Right lobe of liver (tissue), 6 donors: ENCODE measurements at regions not wholly inside any gene's neighbourhood (a gene's known extent, or its start where the extent isn't known, plus 50 kb on each side); places are given as distances from the start of the nearest gene placed in this dataset.

Experiments used
- ATAC-seq, 4 donors: fragments of 200-7000 bp; cut with Tn5 transposase; one replicate each; pipeline ENCODE4 v1.9.1; 2020; ENCODE audit warnings: mild to moderate bottlenecking in 4 of 4, moderate library complexity in 4 of 4
- DNase-seq, 3 donors: peaks; one replicate each; pipeline ENCODE4 v3.0.0-alpha.2; 2020
- H3K27ac ChIP-seq, 3 donors: fragments of 200-600 bp; one replicate each; pipeline ENCODE4 v1.8.0; 2022
- H3K27me3 ChIP-seq, 2 donors: fragments of 200-600 bp; one replicate each; pipeline ENCODE4 v1.8.0; 2022
- H3K36me3 ChIP-seq, 4 donors: fragments of 200-600 bp; sonication (generic) in 1 of 4; one replicate each; pipeline versions ENCODE4 v1.5.1 to v1.8.0; 2017 to 2022; ENCODE audit warnings: control low read depth in 1 of 4
- H3K4me1 ChIP-seq, 4 donors: fragments of 200-600 bp; sonication (generic) in 1 of 4; one replicate each; pipeline versions ENCODE4 v1.5.1 to v1.8.0; 2017 to 2022; ENCODE audit warnings: control low read depth in 1 of 4
- H3K4me3 ChIP-seq, 3 donors: fragments of 200-600 bp; one replicate each; pipeline ENCODE4 v1.8.0; 2022
- H3K9me3 ChIP-seq, 4 donors: fragments of 200-600 bp; sonication (generic) in 1 of 4; one replicate each; pipeline versions ENCODE4 v1.5.1 to v1.8.0; 2017 to 2022; ENCODE audit warnings: control low read depth in 1 of 4
- POLR2A ChIP-seq: fragments of 450-650 bp; IDR thresholded peaks from one replicate; pipeline ENCODE4 v1.6.1; 2017; ENCODE audit warnings: antibody characterized with exemption, mild to moderate bottlenecking
- WGBS: methylation state at CpG from one replicate; pipeline ENCODE4 v1.1.6; 2018; ENCODE audit warnings: low coverage, low lambda C conversion rate; ENCODE audit not compliant: insufficient coverage; ENCODE audit errors: missing lambda C conversion rate; 5-methylcytosine and 5-hydroxymethylcytosine counted together
- intact Hi-C, 2 donors: fragments of 100-400 bp; cut with DNase I; formaldehyde crosslinking; loops; one replicate each; pipeline versions ENCODE4 v1.11.2 to v1.14.1; 2022
- TF ChIP-seq, protein P1 (sequence below), 4 donors: fragments of 200-600 bp in 3 of 4; fragments of 450-650 bp in 1 of 4; IDR thresholded peaks; one replicate each; pipeline versions ENCODE4 v1.5.1 to v1.8.0; 2016 to 2022; ENCODE audit warnings: antibody characterized with exemption in 4 of 4, mild to moderate bottlenecking in 2 of 4
- donor health status: DM: no; HTN: yes; CAD: no.
- donor health status: DM: no; HTN: no; CAD: no.
- donor health status: DM: no; HTN: no; CAD: no.
- donor health status: DM: no; HTN: yes; CAD: no.
- donor health status: DM: no; HTN: yes; CAD: no.

DNA sequence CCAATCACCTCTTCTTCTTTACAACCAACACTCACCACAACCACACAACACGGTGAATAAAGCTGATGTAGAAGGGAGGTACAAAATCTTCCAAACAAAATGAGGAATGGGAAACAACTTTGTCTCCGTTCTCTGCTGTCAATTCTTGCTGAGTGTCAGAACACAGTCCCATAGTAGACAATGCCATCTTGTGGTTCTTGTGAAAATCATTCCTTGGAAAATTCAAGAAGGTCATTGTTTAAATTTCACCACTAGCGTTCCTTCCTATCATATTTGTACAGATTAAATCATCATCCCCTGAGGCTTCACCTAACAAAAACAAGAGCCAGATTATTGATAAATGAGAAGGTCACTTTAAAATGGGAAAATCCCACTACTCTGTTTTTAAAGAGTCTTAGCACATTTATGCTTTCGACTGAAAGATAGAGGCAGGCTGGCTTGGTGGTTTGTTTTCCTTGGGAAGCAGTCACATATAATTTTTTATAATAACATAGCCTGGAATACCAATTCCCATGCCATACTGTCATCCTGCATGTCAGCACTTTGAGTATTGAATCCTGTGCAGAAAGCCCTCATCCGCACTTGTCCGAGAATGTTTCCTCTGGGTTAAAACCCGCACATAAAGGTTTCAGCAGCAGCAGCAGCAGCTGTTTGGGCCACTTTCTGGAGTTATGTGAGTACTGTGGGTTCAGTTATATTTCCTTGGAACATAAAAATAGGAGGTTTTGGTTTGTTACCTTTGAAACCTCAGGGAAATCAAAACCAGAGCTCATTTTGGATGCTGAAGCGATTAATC, 395.0 kb upstream of the SMARCA2 start:
- H3K27me3 ChIP-seq: no peaks in the 10 kb centered on the region
- no peaks in the 10 kb centered on the region for H3K36me3 ChIP-seq
- intact Hi-C loops: no loop called here
- H3K27ac ChIP-seq: no peak overlapping the region
- DNase-seq: no peak
- H3K9me3 ChIP-seq: no peaks in the 10 kb centered on the region
- no peaks in the 10 kb centered on the region for H3K4me1 ChIP-seq
- no peak overlapping the region for H3K4me3 ChIP-seq
- 51% methylated on average over 8 of the region's 8 CpGs for WGBS
- TF ChIP-seq, protein P1, sequence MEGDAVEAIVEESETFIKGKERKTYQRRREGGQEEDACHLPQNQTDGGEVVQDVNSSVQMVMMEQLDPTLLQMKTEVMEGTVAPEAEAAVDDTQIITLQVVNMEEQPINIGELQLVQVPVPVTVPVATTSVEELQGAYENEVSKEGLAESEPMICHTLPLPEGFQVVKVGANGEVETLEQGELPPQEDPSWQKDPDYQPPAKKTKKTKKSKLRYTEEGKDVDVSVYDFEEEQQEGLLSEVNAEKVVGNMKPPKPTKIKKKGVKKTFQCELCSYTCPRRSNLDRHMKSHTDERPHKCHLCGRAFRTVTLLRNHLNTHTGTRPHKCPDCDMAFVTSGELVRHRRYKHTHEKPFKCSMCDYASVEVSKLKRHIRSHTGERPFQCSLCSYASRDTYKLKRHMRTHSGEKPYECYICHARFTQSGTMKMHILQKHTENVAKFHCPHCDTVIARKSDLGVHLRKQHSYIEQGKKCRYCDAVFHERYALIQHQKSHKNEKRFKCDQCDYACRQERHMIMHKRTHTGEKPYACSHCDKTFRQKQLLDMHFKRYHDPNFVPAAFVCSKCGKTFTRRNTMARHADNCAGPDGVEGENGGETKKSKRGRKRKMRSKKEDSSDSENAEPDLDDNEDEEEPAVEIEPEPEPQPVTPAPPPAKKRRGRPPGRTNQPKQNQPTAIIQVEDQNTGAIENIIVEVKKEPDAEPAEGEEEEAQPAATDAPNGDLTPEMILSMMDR (IDR thresholded peaks at IDR 0.05): peak in 3 of 4 donors; percentile 10 to 22 (median 11)
- TF ChIP-seq POLR2A: no peak
- no peak for ATAC-seq

GRCh38 chr9:1637401-1637800, 377.7 kb upstream of the SMARCA2 start:
- 44% methylated on average over 2 of the region's 2 CpGs for WGBS
- TF ChIP-seq POLR2A: no peak
- TF ChIP-seq, protein P1 (IDR thresholded peaks at IDR 0.05): no peak
- no peaks in the 10 kb centered on the region for H3K9me3 ChIP-seq
- intact Hi-C loops: no loop called here
- DNase-seq (no peak), ATAC-seq (no peak)
- H3K36me3 ChIP-seq: no peaks in the 10 kb centered on the region
- H3K4me1 ChIP-seq: no peaks in the 10 kb centered on the region
- no peak overlapping the region for H3K4me3 ChIP-seq
- no peaks in the 10 kb centered on the region for H3K27me3 ChIP-seq
- H3K27ac ChIP-seq: no peak overlapping the region

- no peaks in the 10 kb centered on the region for H3K36me3 ChIP-seq
- no peaks in the 10 kb centered on the region for H3K27me3 ChIP-seq
- H3K9me3 ChIP-seq: no peaks in the 10 kb centered on the region
- TF ChIP-seq POLR2A: no peak
- TF ChIP-seq, protein P1 (IDR thresholded peaks at IDR 0.05): no peak
- no peak overlapping the region for H3K27ac ChIP-seq
- intact Hi-C loops: no loop called here
- ATAC-seq: no peak
- 63% methylated on average over 3 of the region's 5 CpGs for WGBS
- DNase-seq: no peak
- H3K4me1 ChIP-seq: no peaks in the 10 kb centered on the region
- H3K4me3 ChIP-seq: no peak overlapping the region
Observed at GRCh38 chr9:1639166-1639565, 376.0 kb upstream of the SMARCA2 start.

GRCh38 chr9:1647776-1648175, 367.4 kb upstream of the SMARCA2 start:
- intact Hi-C loops: no loop called here
- no peaks in the 10 kb centered on the region for H3K36me3 ChIP-seq
- H3K4me1 ChIP-seq: no peaks in the 10 kb centered on the region
- no peaks in the 10 kb centered on the region for H3K27me3 ChIP-seq
- WGBS: 67% methylated on average over 1 of the region's 1 CpG
- ATAC-seq: no peak
- no peak for DNase-seq
- H3K4me3 ChIP-seq: no peak overlapping the region
- TF ChIP-seq, protein P1 (IDR thresholded peaks at IDR 0.05): no peak
- TF ChIP-seq POLR2A: no peak
- H3K9me3 ChIP-seq: no peaks in the 10 kb centered on the region
- no peak overlapping the region for H3K27ac ChIP-seq
